ENCODE measurements at regions not wholly inside any gene's neighbourhood (a gene's known extent, or its start where the extent isn't known, plus 50 kb on each side); places are given as distances from the start of the nearest gene placed in this dataset.

- TF ChIP-seq CTCF (IDR thresholded peaks at IDR 0.05) (no peak), POLR2A (IDR thresholded peaks at IDR 0.05) (no peak)
These were observed 297.4 kb upstream of the MC4R start for GRCh38 chr18:60669938-60670337.
